NB4 (cell line): ENCODE measurements at regions not wholly inside any gene's neighbourhood (a gene's known extent, or its start where the extent isn't known, plus 50 kb on each side); places are given as distances from the start of the nearest gene placed in this dataset.

ENCODE experiments used
- MYC ChIP-seq: IDR thresholded peaks from 2 replicates; pipeline ENCODE4 v1.6.1; 2011; ENCODE audit warnings: low read depth, low read length
- TF ChIP-seq, protein P1 (sequence below): IDR thresholded peaks from one replicate; pipeline ENCODE4 v1.5.1; 2012; ENCODE audit warnings: low read depth, low read length

DNA sequence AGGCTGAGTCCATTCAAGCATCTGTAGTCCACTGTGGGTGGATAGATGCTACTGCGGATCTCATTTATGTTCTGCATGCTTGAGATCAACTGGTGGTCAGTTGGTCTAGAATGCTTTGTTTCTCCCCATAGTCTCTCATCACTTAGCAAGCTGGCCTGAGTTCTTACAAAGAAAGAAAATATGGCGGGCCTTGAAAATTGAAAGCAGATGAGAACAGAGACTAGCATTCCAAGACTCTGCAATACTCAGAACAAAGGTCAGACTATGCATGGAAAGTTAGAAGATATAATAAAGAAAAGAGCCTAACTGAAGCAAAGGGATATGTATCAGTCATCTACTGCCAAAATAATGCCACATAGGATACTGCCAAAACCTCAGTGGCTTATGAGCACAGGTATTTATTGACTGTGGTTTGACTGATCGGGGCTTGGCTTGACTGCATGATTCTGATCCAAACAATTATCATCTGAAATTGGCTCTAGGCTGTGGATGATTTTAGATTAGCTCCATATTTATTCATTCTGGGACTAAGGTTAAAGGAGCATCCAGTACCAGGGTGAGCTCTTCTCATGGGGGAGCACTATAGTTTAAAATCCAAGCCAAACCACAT lies 258.9 kb downstream of the TAF11L14 start:
- no peak for TF ChIP-seq MYC
- TF ChIP-seq, protein P1, sequence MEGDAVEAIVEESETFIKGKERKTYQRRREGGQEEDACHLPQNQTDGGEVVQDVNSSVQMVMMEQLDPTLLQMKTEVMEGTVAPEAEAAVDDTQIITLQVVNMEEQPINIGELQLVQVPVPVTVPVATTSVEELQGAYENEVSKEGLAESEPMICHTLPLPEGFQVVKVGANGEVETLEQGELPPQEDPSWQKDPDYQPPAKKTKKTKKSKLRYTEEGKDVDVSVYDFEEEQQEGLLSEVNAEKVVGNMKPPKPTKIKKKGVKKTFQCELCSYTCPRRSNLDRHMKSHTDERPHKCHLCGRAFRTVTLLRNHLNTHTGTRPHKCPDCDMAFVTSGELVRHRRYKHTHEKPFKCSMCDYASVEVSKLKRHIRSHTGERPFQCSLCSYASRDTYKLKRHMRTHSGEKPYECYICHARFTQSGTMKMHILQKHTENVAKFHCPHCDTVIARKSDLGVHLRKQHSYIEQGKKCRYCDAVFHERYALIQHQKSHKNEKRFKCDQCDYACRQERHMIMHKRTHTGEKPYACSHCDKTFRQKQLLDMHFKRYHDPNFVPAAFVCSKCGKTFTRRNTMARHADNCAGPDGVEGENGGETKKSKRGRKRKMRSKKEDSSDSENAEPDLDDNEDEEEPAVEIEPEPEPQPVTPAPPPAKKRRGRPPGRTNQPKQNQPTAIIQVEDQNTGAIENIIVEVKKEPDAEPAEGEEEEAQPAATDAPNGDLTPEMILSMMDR: no peak
